CD4-positive, alpha-beta T cell treated with Interleukin-10 for 1 hour (primary cell): ENCODE measurements at regions not wholly inside any gene's neighbourhood (a gene's known extent, or its start where the extent isn't known, plus 50 kb on each side); places are given as distances from the start of the nearest gene placed in this dataset.

ENCODE experiments used
- DNase-seq: peaks from one replicate; pipeline ENCODE4 v3.0.0-alpha.2; 2020

- no peak for DNase-seq
These were observed 348.3 kb upstream of the TMCO5A start for GRCh38 chr15:37586011-37586583.

- no peak for DNase-seq
These were observed 347.5 kb upstream of the TMCO5A start for GRCh38 chr15:37586976-37587375.

- no peak for DNase-seq
These were observed 340.0 kb upstream of the TMCO5A start for GRCh38 chr15:37594417-37594816.

GRCh38 chr15:37595426-37595970 is 338.9 kb upstream of the TMCO5A start:
- no peak for DNase-seq

GRCh38 chr15:37599156-37599555 is 335.3 kb upstream of the TMCO5A start:
- DNase-seq = no peak

GRCh38 chr15:37616215-37616614 is 318.2 kb upstream of the TMCO5A start:
- no peak for DNase-seq

GRCh38 chr15:37618353-37618752 is 316.1 kb upstream of the TMCO5A start:
- no peak for DNase-seq

GRCh38 chr15:37619358-37620042 is 314.9 kb upstream of the TMCO5A start:
- DNase-seq = no peak

GRCh38 chr15:37625576-37625975 is 308.9 kb upstream of the TMCO5A start:
- no peak for DNase-seq

GRCh38 chr15:37628507-37628906 is 305.9 kb upstream of the TMCO5A start:
- no peak for DNase-seq

- DNase-seq = no peak
These were observed 297.7 kb upstream of the TMCO5A start for GRCh38 chr15:37636736-37637135.

GRCh38 chr15:37638116-37638515 is 296.3 kb upstream of the TMCO5A start:
- DNase-seq = no peak

- DNase-seq = no peak
These were observed 295.7 kb upstream of the TMCO5A start for GRCh38 chr15:37638691-37639090.

- no peak for DNase-seq
These were observed 281.6 kb upstream of the TMCO5A start for GRCh38 chr15:37652646-37653417.

- DNase-seq = no peak
These were observed 256.3 kb upstream of the TMCO5A start for GRCh38 chr15:37678124-37678523.

GRCh38 chr15:37679627-37680026 is 254.8 kb upstream of the TMCO5A start:
- no peak for DNase-seq

- no peak for DNase-seq
These were observed 252.1 kb upstream of the TMCO5A start for GRCh38 chr15:37682304-37682703.

GRCh38 chr15:37691911-37692310 is 242.5 kb upstream of the TMCO5A start:
- no peak for DNase-seq

GRCh38 chr15:37693926-37694325 is 240.5 kb upstream of the TMCO5A start:
- DNase-seq = no peak

- DNase-seq = no peak
These were observed 238.7 kb upstream of the TMCO5A start for GRCh38 chr15:37695719-37696118.

GRCh38 chr15:37698679-37699078 is 235.8 kb upstream of the TMCO5A start:
- no peak for DNase-seq

GRCh38 chr15:37701230-37701629 is 233.2 kb upstream of the TMCO5A start:
- DNase-seq = no peak

GRCh38 chr15:37709669-37710068 is 224.8 kb upstream of the TMCO5A start:
- no peak for DNase-seq

- no peak for DNase-seq
These were observed 219.3 kb upstream of the TMCO5A start for GRCh38 chr15:37715101-37715500.
